Fibroblast of the aortic adventitia (primary cell): ENCODE measurements at regions not wholly inside any gene's neighbourhood (a gene's known extent, or its start where the extent isn't known, plus 50 kb on each side); places are given as distances from the start of the nearest gene placed in this dataset.

Source experiments
- DNase-seq: peaks from one replicate; pipeline ENCODE4 v3.0.0-alpha.2; 2010; ENCODE audit warnings: low read depth
- H3K4me3 ChIP-seq: 2 replicates; pipeline ENCODE4 v1.5.1; 2011; ENCODE audit warnings: low read depth, mild to moderate bottlenecking, control low read depth, low read length, moderate library complexity
- CTCF ChIP-seq: IDR thresholded peaks from 2 replicates; pipeline ENCODE4 v1.5.1; 2011; ENCODE audit warnings: mild to moderate bottlenecking, low read length, control low read depth, inconsistent platforms; ENCODE audit not compliant: insufficient read depth

GRCh38 chr1:175833951-175834350, 90.6 kb upstream of the TNR start:
- no peak for TF ChIP-seq CTCF
- DNase-seq: no peak
- H3K4me3 ChIP-seq: no peak overlapping the region

- H3K4me3 ChIP-seq: no peak overlapping the region
- DNase-seq: no peak
- no peak for TF ChIP-seq CTCF
These were observed 90.1 kb upstream of the TNR start for GRCh38 chr1:175833502-175833901.

GRCh38 chr1:175830500-175830899, 87.1 kb upstream of the TNR start:
- TF ChIP-seq CTCF: no peak
- DNase-seq: no peak
- no peak overlapping the region for H3K4me3 ChIP-seq

GRCh38 chr1:175829845-175830244, 86.5 kb upstream of the TNR start:
- no peak for DNase-seq
- TF ChIP-seq CTCF: no peak
- H3K4me3 ChIP-seq: no peak overlapping the region

GRCh38 chr1:175826705-175827104, 83.3 kb upstream of the TNR start:
- H3K4me3 ChIP-seq: no peak overlapping the region
- no peak for DNase-seq
- no peak for TF ChIP-seq CTCF

- no peak for TF ChIP-seq CTCF
- H3K4me3 ChIP-seq: no peak overlapping the region
- no peak for DNase-seq
These were observed 80.7 kb upstream of the TNR start for GRCh38 chr1:175824079-175824478.

- DNase-seq: no peak
- TF ChIP-seq CTCF: no peak
- no peak overlapping the region for H3K4me3 ChIP-seq
These were observed 80.0 kb upstream of the TNR start for GRCh38 chr1:175823406-175823805.
